ENCODE measurements at regions not wholly inside any gene's neighbourhood (a gene's known extent, or its start where the extent isn't known, plus 50 kb on each side); places are given as distances from the start of the nearest gene placed in this dataset.

GRCh38 chr5:88661806-88662207, 221.2 kb downstream of the MEF2C start (continued):
- TF ChIP-seq HNRNPH1 (optimal IDR thresholded peaks at IDR 0.05; ENCODE audit: low read depth, low read length) (no peak), HOXD1 (CRISPR knock-in tag; IDR thresholded peaks at IDR 0.05) (no peak)

DNA sequence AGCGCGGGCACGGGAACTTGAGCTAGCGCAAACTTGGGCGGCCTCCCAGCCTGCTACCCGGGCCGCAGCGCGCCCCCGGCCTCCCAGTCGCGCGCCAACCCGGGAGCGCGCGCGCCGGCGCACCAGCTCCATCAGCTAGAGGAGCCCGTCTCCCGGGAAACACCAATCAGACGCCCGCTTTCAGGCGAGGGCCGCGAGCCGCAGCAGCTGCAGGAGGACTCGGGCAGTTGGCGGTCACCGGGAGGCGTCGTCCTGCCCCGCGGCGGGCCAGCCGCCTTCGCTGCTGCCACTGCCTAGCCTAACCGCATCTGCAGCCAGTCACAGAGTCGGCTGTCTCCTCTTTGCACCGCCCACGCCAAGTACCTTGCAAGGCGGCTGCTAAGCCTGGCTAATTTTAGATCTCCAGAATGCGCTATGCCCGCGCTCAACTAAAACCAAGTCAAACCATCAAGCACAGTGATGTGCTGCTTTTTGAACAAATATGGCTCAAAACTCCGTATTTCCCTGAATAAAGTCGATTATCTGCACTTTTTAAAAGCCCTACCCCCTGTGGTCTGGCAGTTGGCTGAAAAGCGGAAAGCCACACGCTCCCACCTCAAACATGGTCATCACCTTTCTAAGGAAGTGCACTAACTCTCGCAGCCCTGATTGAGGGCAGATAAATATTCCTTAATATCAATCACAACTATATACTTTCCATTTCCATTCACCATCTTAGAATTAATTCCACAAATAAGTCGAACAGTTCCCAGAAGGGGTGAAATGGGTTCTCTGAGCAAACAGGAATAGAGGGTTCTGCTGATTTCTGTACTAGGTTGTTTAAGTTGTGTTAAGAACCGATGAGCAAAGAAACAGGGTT, 221.8 kb downstream of the MEF2C start:
- no peak for TF ChIP-seq MTA1 (CRISPR knock-in tag; IDR thresholded peaks at IDR 0.05; ENCODE audit: borderline replicate concordance)
- TF ChIP-seq ZNF619 (CRISPR knock-in tag; IDR thresholded peaks at IDR 0.05), result no peak
- no peak for TF ChIP-seq SP1 (IDR thresholded peaks at IDR 0.05)
- no peak for TF ChIP-seq SP1 (CRISPR knock-in tag; IDR thresholded peaks at IDR 0.05)
- TF ChIP-seq MLXIP (CRISPR knock-in tag; IDR thresholded peaks at IDR 0.05; ENCODE audit: borderline replicate concordance), result no peak
- no peak for TF ChIP-seq ZNF432 (CRISPR knock-in tag; IDR thresholded peaks at IDR 0.05; ENCODE audit: borderline replicate concordance)
- Histone ChIP-seq H2AFZ (ENCODE audit: low read length) (no peak overlapping the region), H3K4me3 (replicated peaks in 1 of 3; ENCODE audit: insufficient read depth in 1 of 3, low read depth in 2 of 3, low read length in 3 of 3) (no peak overlapping the region), H3K36me3 (replicated peaks in 1 of 2; ENCODE audit: control insufficient read depth in 1 of 2, insufficient read depth in 2 of 2, low read length in 2 of 2) (no peaks in the 10 kb centered on the region), H3K79me2 (ENCODE audit: insufficient read depth, low read length) (no peaks in the 10 kb centered on the region), H3K27me3 (ENCODE audit: control insufficient read depth in 1 of 2, insufficient read depth in 2 of 2, low read length in 2 of 2) (peaks cover 0 to 4% of the 10 kb centered on the region in 2 experiments; a peak in 1 of 5 replicates), H3K4me1 (ENCODE audit: insufficient read depth, low read length) (no peaks in the 10 kb centered on the region), H3K9ac (ENCODE audit: insufficient read depth, low read depth, low read length) (no peak overlapping the region), H3K27ac (ENCODE audit: extremely low read length, insufficient read depth, low read length) (no peak overlapping the region), H4K20me1 (ENCODE audit: insufficient read depth, low read length) (no peaks in the 10 kb centered on the region), H3K9me3 (ENCODE audit: low read length) (no peaks in the 10 kb centered on the region), H3K4me2 (ENCODE audit: low read depth, low read length) (no peak overlapping the region)
- in situ Hi-C loops (cut with HindIII; ENCODE audit: extremely low pct_ligation_motif_present, low pct_unique_long_range_greater_than_20kb), result no loop called here
- no TSS peak for BruUV-seq (replicated peaks)
- DNase-seq (ENCODE audit: low spot score) (no peak), ATAC-seq (no peak), FAIRE-seq (no peak)
- intact Hi-C loops (cut with micrococcal nuclease; ENCODE audit: unreplicated experiment), result no loop called here
- POLR2A ChIA-PET, result no interaction called here
- 69% methylated on average over 29 of the region's 53 CpGs for WGBS (ENCODE audit: low lambda C conversion rate)
- CTCF ChIA-PET (ENCODE audit: low intra/inter-chr PET ratio, low total read pairs), result no interaction called here
